ENCODE measurements at regions not wholly inside any gene's neighbourhood (a gene's known extent, or its start where the extent isn't known, plus 50 kb on each side); places are given as distances from the start of the nearest gene placed in this dataset.
A peak's percentile ranks its signal among the peaks of the same experiment; 100 is the strongest.

GRCh38 chr2:21916934-21917522 is 793.3 kb downstream of the TDRD15 start:
- no peak for TF ChIP-seq ZFX (IDR thresholded peaks at IDR 0.05)
- no peak for TF ChIP-seq CTCF (conservative IDR thresholded peaks at IDR 0.05)
- H3K27ac ChIP-seq, result no peak overlapping the region

GRCh38 chr2:21920721-21921120 is 797.0 kb downstream of the TDRD15 start:
- H3K27ac ChIP-seq, result no peak overlapping the region
- TF ChIP-seq ZFX (IDR thresholded peaks at IDR 0.05) (no peak), CTCF (conservative IDR thresholded peaks at IDR 0.05) (no peak)

GRCh38 chr2:21924640-21925285 is 801.0 kb downstream of the TDRD15 start:
- TF ChIP-seq CTCF (conservative IDR thresholded peaks at IDR 0.05) (no peak), ZFX (IDR thresholded peaks at IDR 0.05) (no peak)
- H3K27ac ChIP-seq, result no peak overlapping the region

- H3K27ac ChIP-seq, result no peak overlapping the region
- TF ChIP-seq CTCF (conservative IDR thresholded peaks at IDR 0.05) (peak; percentile 39), ZFX (IDR thresholded peaks at IDR 0.05) (no peak)
Measured at GRCh38 chr2:21928292-21928691, 804.5 kb downstream of the TDRD15 start.

GRCh38 chr2:21930226-21930625 is 806.5 kb downstream of the TDRD15 start:
- TF ChIP-seq CTCF (conservative IDR thresholded peaks at IDR 0.05) (no peak), ZFX (IDR thresholded peaks at IDR 0.05) (no peak)
- no peak overlapping the region for H3K27ac ChIP-seq

- no peak overlapping the region for H3K27ac ChIP-seq
- no peak for TF ChIP-seq ZFX (IDR thresholded peaks at IDR 0.05)
- no peak for TF ChIP-seq CTCF (conservative IDR thresholded peaks at IDR 0.05)
Measured at GRCh38 chr2:21939967-21940366, 816.2 kb downstream of the TDRD15 start.

GRCh38 chr2:21944536-21944935 is 820.8 kb downstream of the TDRD15 start:
- H3K27ac ChIP-seq, result no peak overlapping the region
- no peak for TF ChIP-seq CTCF (conservative IDR thresholded peaks at IDR 0.05)
- TF ChIP-seq ZFX (IDR thresholded peaks at IDR 0.05), result no peak

Measured in C4-2B (cell line).